ENCODE measurements at regions not wholly inside any gene's neighbourhood (a gene's known extent, or its start where the extent isn't known, plus 50 kb on each side); places are given as distances from the start of the nearest gene placed in this dataset.

GRCh38 chr4:111713276-111713675 lies 432.0 kb upstream of the FAM241A start:
- TF ChIP-seq, protein P1, sequence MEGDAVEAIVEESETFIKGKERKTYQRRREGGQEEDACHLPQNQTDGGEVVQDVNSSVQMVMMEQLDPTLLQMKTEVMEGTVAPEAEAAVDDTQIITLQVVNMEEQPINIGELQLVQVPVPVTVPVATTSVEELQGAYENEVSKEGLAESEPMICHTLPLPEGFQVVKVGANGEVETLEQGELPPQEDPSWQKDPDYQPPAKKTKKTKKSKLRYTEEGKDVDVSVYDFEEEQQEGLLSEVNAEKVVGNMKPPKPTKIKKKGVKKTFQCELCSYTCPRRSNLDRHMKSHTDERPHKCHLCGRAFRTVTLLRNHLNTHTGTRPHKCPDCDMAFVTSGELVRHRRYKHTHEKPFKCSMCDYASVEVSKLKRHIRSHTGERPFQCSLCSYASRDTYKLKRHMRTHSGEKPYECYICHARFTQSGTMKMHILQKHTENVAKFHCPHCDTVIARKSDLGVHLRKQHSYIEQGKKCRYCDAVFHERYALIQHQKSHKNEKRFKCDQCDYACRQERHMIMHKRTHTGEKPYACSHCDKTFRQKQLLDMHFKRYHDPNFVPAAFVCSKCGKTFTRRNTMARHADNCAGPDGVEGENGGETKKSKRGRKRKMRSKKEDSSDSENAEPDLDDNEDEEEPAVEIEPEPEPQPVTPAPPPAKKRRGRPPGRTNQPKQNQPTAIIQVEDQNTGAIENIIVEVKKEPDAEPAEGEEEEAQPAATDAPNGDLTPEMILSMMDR (IDR thresholded peaks at IDR 0.05), result no peak
- no peak for TF ChIP-seq ZFX (IDR thresholded peaks at IDR 0.05; ENCODE audit: borderline replicate concordance)
